SK-N-SH treated with all-trans-retinoic acid at 6 μM for 48 hours (cell line): ENCODE measurements at regions not wholly inside any gene's neighbourhood (a gene's known extent, or its start where the extent isn't known, plus 50 kb on each side); places are given as distances from the start of the nearest gene placed in this dataset.

ENCODE experiments used
- ATAC-seq: fragments of 200-7000 bp; cut with Tn5 transposase; 3 replicates; pipeline ENCODE4 v1.9.1; 2020; ENCODE audit warnings: mild to moderate bottlenecking, moderate library complexity
- ESRRG ChIP-seq: fragments of 250-450 bp; sonication (Bioruptor Pico); IDR thresholded peaks from 2 replicates; pipeline ENCODE4 v1.6.1; 2021; ENCODE audit warnings: mild to moderate bottlenecking
- GLIS3 ChIP-seq: fragments of 250-450 bp; sonication (Bioruptor Pico); IDR thresholded peaks from 2 replicates; pipeline ENCODE4 v1.5.0; 2020; ENCODE audit warnings: mild to moderate bottlenecking, moderate library complexity
- ISL1 ChIP-seq: fragments of 250-450 bp; sonication (Bioruptor Pico); IDR thresholded peaks from 2 replicates; pipeline ENCODE4 v2.1.2; 2022; ENCODE audit warnings: mild to moderate bottlenecking, moderate library complexity
- RARB ChIP-seq: fragments of 250-450 bp; sonication (Bioruptor Pico); IDR thresholded peaks from 2 replicates; pipeline ENCODE4 v1.8.0; 2021; ENCODE audit warnings: mild to moderate bottlenecking, moderate library complexity
- TCF4 ChIP-seq: fragments of 250-450 bp; sonication (Bioruptor Pico); IDR thresholded peaks from 2 replicates; pipeline ENCODE4 v1.8.0; 2021; ENCODE audit warnings: mild to moderate bottlenecking, moderate library complexity, borderline replicate concordance
- ZFP3 ChIP-seq: fragments of 250-450 bp; sonication (Bioruptor Pico); IDR thresholded peaks from 2 replicates; pipeline ENCODE4 v1.5.0; 2020; ENCODE audit warnings: mild to moderate bottlenecking, moderate library complexity
- ZNF565 ChIP-seq: fragments of 450-650 bp; formaldehyde crosslinking; conservative IDR thresholded peaks from 2 replicates; pipeline ENCODE4 v1.5.0; 2020; ENCODE audit warnings: low read depth, mild to moderate bottlenecking, moderate library complexity
- TF ChIP-seq, protein P1 (sequence below): fragments of 250-450 bp; sonication (Bioruptor Pico); IDR thresholded peaks from 2 replicates; pipeline ENCODE4 v1.5.0; 2020; ENCODE audit warnings: mild to moderate bottlenecking, moderate library complexity
- TF ChIP-seq, protein P2 (sequence below): fragments of 250-450 bp; sonication (Bioruptor Pico); IDR thresholded peaks from 2 replicates; pipeline ENCODE4 v1.8.0; 2021; ENCODE audit warnings: low read depth, mild to moderate bottlenecking, moderate library complexity, borderline replicate concordance
- TF ChIP-seq, protein P3 (sequence below): fragments of 250-450 bp; sonication (Bioruptor Pico); IDR thresholded peaks from 2 replicates; pipeline ENCODE4 v1.5.1; 2021; ENCODE audit warnings: mild to moderate bottlenecking, moderate library complexity

DNA sequence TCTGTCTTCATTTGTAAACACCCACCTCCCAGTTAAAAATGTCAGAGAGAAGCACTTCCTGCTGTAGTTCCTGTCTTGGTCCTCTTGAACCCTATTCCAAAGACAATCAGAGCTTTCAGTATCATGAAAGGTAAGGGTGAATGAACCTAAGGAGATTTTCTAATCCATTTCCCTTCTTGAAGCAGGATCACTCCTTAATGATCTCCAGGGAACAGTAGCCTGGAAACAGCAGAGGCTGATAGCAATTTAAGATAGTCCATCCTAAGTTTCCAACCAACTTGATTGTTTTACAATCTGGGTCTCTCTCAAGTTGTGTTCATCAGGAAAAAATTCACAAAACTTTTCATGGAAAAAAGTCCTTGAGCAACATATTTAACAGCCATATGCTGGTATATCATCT lies 273.6 kb downstream of the NEBL start:
- no peak for TF ChIP-seq RARB
- no peak for TF ChIP-seq TCF4 (CRISPR knock-in tag)
- TF ChIP-seq ISL1 (CRISPR knock-in tag), result no peak
- TF ChIP-seq, protein P1, sequence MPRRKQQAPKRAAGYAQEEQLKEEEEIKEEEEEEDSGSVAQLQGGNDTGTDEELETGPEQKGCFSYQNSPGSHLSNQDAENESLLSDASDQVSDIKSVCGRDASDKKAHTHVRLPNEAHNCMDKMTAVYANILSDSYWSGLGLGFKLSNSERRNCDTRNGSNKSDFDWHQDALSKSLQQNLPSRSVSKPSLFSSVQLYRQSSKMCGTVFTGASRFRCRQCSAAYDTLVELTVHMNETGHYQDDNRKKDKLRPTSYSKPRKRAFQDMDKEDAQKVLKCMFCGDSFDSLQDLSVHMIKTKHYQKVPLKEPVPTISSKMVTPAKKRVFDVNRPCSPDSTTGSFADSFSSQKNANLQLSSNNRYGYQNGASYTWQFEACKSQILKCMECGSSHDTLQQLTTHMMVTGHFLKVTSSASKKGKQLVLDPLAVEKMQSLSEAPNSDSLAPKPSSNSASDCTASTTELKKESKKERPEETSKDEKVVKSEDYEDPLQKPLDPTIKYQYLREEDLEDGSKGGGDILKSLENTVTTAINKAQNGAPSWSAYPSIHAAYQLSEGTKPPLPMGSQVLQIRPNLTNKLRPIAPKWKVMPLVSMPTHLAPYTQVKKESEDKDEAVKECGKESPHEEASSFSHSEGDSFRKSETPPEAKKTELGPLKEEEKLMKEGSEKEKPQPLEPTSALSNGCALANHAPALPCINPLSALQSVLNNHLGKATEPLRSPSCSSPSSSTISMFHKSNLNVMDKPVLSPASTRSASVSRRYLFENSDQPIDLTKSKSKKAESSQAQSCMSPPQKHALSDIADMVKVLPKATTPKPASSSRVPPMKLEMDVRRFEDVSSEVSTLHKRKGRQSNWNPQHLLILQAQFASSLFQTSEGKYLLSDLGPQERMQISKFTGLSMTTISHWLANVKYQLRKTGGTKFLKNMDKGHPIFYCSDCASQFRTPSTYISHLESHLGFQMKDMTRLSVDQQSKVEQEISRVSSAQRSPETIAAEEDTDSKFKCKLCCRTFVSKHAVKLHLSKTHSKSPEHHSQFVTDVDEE (CRISPR knock-in tag), result no peak
- TF ChIP-seq, protein P2, sequence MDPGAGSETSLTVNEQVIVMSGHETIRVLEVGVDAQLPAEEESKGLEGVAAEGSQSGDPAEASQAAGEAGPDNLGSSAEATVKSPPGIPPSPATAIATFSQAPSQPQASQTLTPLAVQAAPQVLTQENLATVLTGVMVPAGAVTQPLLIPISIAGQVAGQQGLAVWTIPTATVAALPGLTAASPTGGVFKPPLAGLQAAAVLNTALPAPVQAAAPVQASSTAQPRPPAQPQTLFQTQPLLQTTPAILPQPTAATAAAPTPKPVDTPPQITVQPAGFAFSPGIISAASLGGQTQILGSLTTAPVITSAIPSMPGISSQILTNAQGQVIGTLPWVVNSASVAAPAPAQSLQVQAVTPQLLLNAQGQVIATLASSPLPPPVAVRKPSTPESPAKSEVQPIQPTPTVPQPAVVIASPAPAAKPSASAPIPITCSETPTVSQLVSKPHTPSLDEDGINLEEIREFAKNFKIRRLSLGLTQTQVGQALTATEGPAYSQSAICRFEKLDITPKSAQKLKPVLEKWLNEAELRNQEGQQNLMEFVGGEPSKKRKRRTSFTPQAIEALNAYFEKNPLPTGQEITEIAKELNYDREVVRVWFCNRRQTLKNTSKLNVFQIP (CRISPR knock-in tag), result no peak
- TF ChIP-seq GLIS3 (CRISPR knock-in tag), result no peak
- no peak for ATAC-seq

DNA sequence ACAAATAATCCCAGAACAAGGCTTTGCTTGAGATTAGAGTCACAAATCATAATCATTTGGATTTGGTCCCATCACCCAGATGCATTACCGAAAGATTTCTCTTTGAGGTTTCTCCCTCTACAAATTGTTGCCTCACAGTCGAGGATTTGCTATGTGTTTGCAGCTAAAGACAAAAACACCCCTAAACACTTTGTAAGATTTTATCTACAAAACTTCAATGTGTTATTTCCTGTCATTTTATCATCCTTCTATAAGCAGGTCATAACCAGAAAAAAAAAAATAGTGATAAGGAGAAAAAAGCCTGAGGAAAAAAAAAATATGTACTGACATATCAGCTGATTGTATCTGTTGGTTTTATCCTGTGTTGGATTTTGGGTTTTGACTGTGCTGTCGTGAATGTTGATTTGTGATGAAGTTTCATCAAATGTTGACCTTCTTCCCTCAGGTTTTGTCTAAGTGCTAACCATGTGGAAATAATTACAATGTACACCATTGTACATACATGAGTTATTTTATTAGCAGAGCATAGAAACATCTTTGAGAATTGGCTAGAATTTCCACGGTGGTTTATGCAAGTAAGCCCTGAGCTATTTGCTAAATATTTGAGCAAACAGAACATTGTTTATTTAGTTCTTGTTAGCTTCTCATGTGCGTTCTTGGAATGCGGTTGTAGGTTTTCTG lies 274.4 kb downstream of the NEBL start:
- TF ChIP-seq TCF4 (CRISPR knock-in tag), result peak; percentile 54; the same call in 1 of the 2 replicates
- TF ChIP-seq, protein P1 (CRISPR knock-in tag), result no peak
- ATAC-seq, result no peak

- TF ChIP-seq, protein P2 (CRISPR knock-in tag), result no peak
- TF ChIP-seq, protein P3, sequence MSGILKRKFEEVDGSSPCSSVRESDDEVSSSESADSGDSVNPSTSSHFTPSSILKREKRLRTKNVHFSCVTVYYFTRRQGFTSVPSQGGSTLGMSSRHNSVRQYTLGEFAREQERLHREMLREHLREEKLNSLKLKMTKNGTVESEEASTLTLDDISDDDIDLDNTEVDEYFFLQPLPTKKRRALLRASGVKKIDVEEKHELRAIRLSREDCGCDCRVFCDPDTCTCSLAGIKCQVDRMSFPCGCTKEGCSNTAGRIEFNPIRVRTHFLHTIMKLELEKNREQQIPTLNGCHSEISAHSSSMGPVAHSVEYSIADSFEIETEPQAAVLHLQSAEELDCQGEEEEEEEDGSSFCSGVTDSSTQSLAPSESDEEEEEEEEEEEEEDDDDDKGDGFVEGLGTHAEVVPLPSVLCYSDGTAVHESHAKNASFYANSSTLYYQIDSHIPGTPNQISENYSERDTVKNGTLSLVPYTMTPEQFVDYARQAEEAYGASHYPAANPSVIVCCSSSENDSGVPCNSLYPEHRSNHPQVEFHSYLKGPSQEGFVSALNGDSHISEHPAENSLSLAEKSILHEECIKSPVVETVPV (CRISPR knock-in tag), result no peak
- TF ChIP-seq ZFP3 (CRISPR knock-in tag), result no peak
- TF ChIP-seq ZNF565 (CRISPR knock-in tag), result no peak
- no peak for ATAC-seq
Observed at GRCh38 chr10:20620981-20621380, 276.1 kb downstream of the NEBL start.

DNA sequence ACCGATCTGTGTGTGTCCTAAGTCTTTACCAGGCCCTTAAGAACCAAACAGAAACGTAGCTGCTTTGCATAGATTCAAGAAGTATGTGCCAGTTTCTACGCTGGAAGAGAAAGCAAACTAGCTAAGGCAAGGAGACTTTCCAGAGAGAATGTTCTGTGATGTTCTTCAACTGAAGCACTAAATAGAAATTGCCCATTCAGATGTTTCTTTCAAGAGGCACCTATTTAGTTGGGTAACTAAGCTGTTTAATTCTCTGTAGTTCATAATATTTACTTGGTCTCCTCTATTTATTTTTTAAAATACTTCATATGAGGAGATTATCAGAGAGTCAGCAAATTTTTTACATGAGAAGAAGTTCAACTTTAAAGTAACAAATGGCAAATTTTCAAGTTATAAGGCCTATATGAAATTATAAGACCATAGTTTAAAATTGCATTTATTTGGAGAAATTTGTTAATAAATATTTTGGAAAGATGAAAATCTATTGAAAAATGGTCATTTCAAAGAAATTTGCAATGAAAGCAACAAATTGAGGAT lies 279.0 kb downstream of the NEBL start:
- no peak for ATAC-seq
- TF ChIP-seq, protein P2 (CRISPR knock-in tag), result no peak
- TF ChIP-seq ISL1 (CRISPR knock-in tag) (no peak), ESRRG (CRISPR knock-in tag) (no peak), ZFP3 (CRISPR knock-in tag) (no peak)
- TF ChIP-seq, protein P3 (CRISPR knock-in tag), result no peak
